ENCODE measurements at regions not wholly inside any gene's neighbourhood (a gene's known extent, or its start where the extent isn't known, plus 50 kb on each side); places are given as distances from the start of the nearest gene placed in this dataset.

DNA sequence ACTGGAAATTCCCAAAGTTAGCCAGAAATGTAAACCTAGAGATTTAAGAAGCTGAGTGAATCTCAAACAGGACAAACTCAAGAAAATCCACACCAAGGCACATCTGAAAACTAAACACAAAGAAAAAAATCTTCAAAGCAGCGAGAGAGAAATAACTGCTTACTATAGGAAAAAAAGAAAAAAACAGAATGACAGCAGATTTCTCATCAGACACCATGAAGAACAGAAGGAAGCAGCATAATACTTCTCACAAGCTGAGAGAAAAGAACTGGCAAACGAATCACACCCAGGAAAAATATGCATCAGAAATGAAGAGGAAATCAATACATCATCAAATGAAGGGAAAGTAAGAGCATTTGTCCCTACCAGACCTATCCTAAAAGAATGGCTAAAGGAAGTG is 236.3 kb upstream of the ADAMTS3 start:
- no peak overlapping the region for H3K4me2 ChIP-seq (ENCODE audit: low read length)
- CTCF ChIA-PET: no interaction called here

GRCh38 chr4:72797486-72797885 is 228.5 kb upstream of the ADAMTS3 start:
- BruUV-seq (replicated peaks): no TSS peak
- no peak for ATAC-seq
- Histone ChIP-seq H3K4me3 (replicated peaks in 1 of 2; ENCODE audit: low read depth in 1 of 2, low read length in 2 of 2) (no peak overlapping the region), H3K36me3 (ENCODE audit: control insufficient read depth in 1 of 2, insufficient read depth in 2 of 2, low read length in 2 of 2) (no peaks in the 10 kb centered on the region), H3K27me3 (ENCODE audit: insufficient read depth, low read length) (no peaks in the 10 kb centered on the region), H2AFZ (ENCODE audit: low read depth, low read length, poor library complexity, severe bottlenecking) (no peak overlapping the region), H3K9ac (ENCODE audit: low read length) (no peak overlapping the region), H3K27ac (ENCODE audit: low read depth, low read length) (no peak overlapping the region), H3K4me1 (ENCODE audit: control insufficient read depth in 1 of 2, insufficient read depth in 2 of 2, low read length in 2 of 2) (no peaks in the 10 kb centered on the region), H4K20me1 (ENCODE audit: insufficient read depth) (no peaks in the 10 kb centered on the region), H3K9me3 (ENCODE audit: control insufficient read depth in 1 of 2, insufficient read depth in 1 of 2, low read depth in 1 of 2, low read length in 2 of 2) (no peaks in the 10 kb centered on the region), H3K9me2 (ENCODE audit: insufficient read depth) (no peaks in the 10 kb centered on the region), H3K4me2 (ENCODE audit: low read length) (no peak overlapping the region), H3K79me2 (ENCODE audit: insufficient read depth, low read length) (no peaks in the 10 kb centered on the region)
- intact Hi-C loops (cut with micrococcal nuclease): no loop called here
- no peak for DNase-seq (ENCODE audit: low read depth, low spot score)
- POLR2A ChIA-PET: no interaction called here
- RAD21 ChIA-PET (ENCODE audit: low non-redundant PET in 1 of 2, low total read pairs in 2 of 2, uncharacterized antibody in 2 of 2, unreplicated experiment in 2 of 2): no interaction called here
- CTCF ChIA-PET: no interaction called here
- TF ChIP-seq RAD21 (IDR thresholded peaks at IDR 0.05; ENCODE audit: low read depth) (no peak), EZH2 (IDR thresholded peaks at IDR 0.05) (no peak), ZFX (IDR thresholded peaks at IDR 0.05) (no peak), ELF1 (IDR thresholded peaks at IDR 0.05; ENCODE audit: borderline replicate concordance, low read depth) (no peak), POLR2A (IDR thresholded peaks at IDR 0.05; ENCODE audit: borderline replicate concordance, extremely low read depth, insufficient read depth, insufficient read length) (no peak), JUND (IDR thresholded peaks at IDR 0.05) (no peak), EGR1 (IDR thresholded peaks at IDR 0.05; ENCODE audit: low read depth) (no peak), CEBPB (IDR thresholded peaks at IDR 0.05; ENCODE audit: low read depth) (no peak), SIN3A (IDR thresholded peaks at IDR 0.05; ENCODE audit: low read depth) (no peak), CTCF (IDR thresholded peaks at IDR 0.05 in 2 of 3, conservative IDR thresholded peaks at IDR 0.05 in 1 of 3; ENCODE audit: borderline replicate concordance in 1 of 3, insufficient read depth in 1 of 3, low read depth in 2 of 3, low read length in 2 of 3) (no peak), TCF7L2 (IDR thresholded peaks at IDR 0.05; ENCODE audit: borderline replicate concordance, extremely low read depth, insufficient read depth, insufficient read length) (no peak)
- TF ChIP-seq, protein P1, sequence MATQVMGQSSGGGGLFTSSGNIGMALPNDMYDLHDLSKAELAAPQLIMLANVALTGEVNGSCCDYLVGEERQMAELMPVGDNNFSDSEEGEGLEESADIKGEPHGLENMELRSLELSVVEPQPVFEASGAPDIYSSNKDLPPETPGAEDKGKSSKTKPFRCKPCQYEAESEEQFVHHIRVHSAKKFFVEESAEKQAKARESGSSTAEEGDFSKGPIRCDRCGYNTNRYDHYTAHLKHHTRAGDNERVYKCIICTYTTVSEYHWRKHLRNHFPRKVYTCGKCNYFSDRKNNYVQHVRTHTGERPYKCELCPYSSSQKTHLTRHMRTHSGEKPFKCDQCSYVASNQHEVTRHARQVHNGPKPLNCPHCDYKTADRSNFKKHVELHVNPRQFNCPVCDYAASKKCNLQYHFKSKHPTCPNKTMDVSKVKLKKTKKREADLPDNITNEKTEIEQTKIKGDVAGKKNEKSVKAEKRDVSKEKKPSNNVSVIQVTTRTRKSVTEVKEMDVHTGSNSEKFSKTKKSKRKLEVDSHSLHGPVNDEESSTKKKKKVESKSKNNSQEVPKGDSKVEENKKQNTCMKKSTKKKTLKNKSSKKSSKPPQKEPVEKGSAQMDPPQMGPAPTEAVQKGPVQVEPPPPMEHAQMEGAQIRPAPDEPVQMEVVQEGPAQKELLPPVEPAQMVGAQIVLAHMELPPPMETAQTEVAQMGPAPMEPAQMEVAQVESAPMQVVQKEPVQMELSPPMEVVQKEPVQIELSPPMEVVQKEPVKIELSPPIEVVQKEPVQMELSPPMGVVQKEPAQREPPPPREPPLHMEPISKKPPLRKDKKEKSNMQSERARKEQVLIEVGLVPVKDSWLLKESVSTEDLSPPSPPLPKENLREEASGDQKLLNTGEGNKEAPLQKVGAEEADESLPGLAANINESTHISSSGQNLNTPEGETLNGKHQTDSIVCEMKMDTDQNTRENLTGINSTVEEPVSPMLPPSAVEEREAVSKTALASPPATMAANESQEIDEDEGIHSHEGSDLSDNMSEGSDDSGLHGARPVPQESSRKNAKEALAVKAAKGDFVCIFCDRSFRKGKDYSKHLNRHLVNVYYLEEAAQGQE (IDR thresholded peaks at IDR 0.05; ENCODE audit: low read depth): no peak
- TF ChIP-seq, protein P2, sequence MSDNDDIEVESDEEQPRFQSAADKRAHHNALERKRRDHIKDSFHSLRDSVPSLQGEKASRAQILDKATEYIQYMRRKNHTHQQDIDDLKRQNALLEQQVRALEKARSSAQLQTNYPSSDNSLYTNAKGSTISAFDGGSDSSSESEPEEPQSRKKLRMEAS (IDR thresholded peaks at IDR 0.05): no peak

More for the DNA sequence above, 236.3 kb upstream of the ADAMTS3 start:
- ChIA-PET POLR2A (no interaction called here), RAD21 (ENCODE audit: low non-redundant PET in 1 of 2, low total read pairs in 2 of 2, uncharacterized antibody in 2 of 2, unreplicated experiment in 2 of 2) (no interaction called here)
- H3K4me3 ChIP-seq (replicated peaks in 1 of 2; ENCODE audit: low read depth in 1 of 2, low read length in 2 of 2): no peak overlapping the region
- H3K9me2 ChIP-seq (ENCODE audit: insufficient read depth): no peaks in the 10 kb centered on the region
- H3K79me2 ChIP-seq (ENCODE audit: insufficient read depth, low read length): no peaks in the 10 kb centered on the region
- H3K9ac ChIP-seq (ENCODE audit: low read length): no peak overlapping the region
- intact Hi-C loops (cut with micrococcal nuclease): no loop called here
- H3K36me3 ChIP-seq (ENCODE audit: control insufficient read depth in 1 of 2, insufficient read depth in 2 of 2, low read length in 2 of 2): no peaks in the 10 kb centered on the region
- TF ChIP-seq ATF3 (IDR thresholded peaks at IDR 0.05) (no peak), FOSL1 (IDR thresholded peaks at IDR 0.05; ENCODE audit: low read depth) (no peak), POLR2A (IDR thresholded peaks at IDR 0.05; ENCODE audit: borderline replicate concordance, extremely low read depth, insufficient read depth, insufficient read length) (no peak), EGR1 (IDR thresholded peaks at IDR 0.05; ENCODE audit: low read depth) (no peak), CEBPB (IDR thresholded peaks at IDR 0.05; ENCODE audit: low read depth) (no peak), EZH2phosphoT487 (IDR thresholded peaks at IDR 0.05; ENCODE audit: borderline replicate concordance) (no peak), CBX3 (IDR thresholded peaks at IDR 0.05; ENCODE audit: low read depth) (no peak), ELF1 (IDR thresholded peaks at IDR 0.05; ENCODE audit: borderline replicate concordance, low read depth) (no peak), ZFX (IDR thresholded peaks at IDR 0.05) (no peak)
- no peaks in the 10 kb centered on the region for H3K9me3 ChIP-seq (ENCODE audit: control insufficient read depth in 1 of 2, insufficient read depth in 1 of 2, low read depth in 1 of 2, low read length in 2 of 2)
- no peaks in the 10 kb centered on the region for H4K20me1 ChIP-seq (ENCODE audit: insufficient read depth)
- BruUV-seq (replicated peaks): no TSS peak
- no peaks in the 10 kb centered on the region for H3K4me1 ChIP-seq (ENCODE audit: control insufficient read depth in 1 of 2, insufficient read depth in 2 of 2, low read length in 2 of 2)
- H3K27me3 ChIP-seq (ENCODE audit: insufficient read depth, low read length): no peaks in the 10 kb centered on the region
- ATAC-seq: no peak
- H3K27ac ChIP-seq (ENCODE audit: low read depth, low read length): no peak overlapping the region
- H2AFZ ChIP-seq (ENCODE audit: low read depth, low read length, poor library complexity, severe bottlenecking): no peak overlapping the region
- DNase-seq (ENCODE audit: low read depth, low spot score): no peak

Measured in HCT116 (cell line).